Large intestine (tissue), 3 donors: ENCODE measurements at regions not wholly inside any gene's neighbourhood (a gene's known extent, or its start where the extent isn't known, plus 50 kb on each side); places are given as distances from the start of the nearest gene placed in this dataset.
"Not testable (repeated sequence)": the region's sequence is repeated elsewhere in the genome, so short reads cannot be mapped to it uniquely, and the experiment has no call there.

Experiments
- DNase-seq, 2 donors: peaks; one replicate each; pipeline versions ENCODE4 v3.0.0 to v3.0.0-alpha.2; 2013
- H3K27ac ChIP-seq: one replicate; pipeline ENCODE4 v1.5.1; 2013; ENCODE audit warnings: low read length
- H3K27me3 ChIP-seq: 2 replicates; pipeline ENCODE4 v1.6.1; 2013; ENCODE audit warnings: low read length; ENCODE audit not compliant: control insufficient read depth, insufficient read depth
- H3K36me3 ChIP-seq: 2 replicates; pipeline ENCODE4 v1.6.1; 2013; ENCODE audit warnings: low read length; ENCODE audit not compliant: control insufficient read depth, insufficient read depth
- H3K4me1 ChIP-seq: one replicate; pipeline ENCODE4 v1.6.1; 2013; ENCODE audit warnings: low read length; ENCODE audit not compliant: control insufficient read depth, insufficient read depth
- H3K4me3 ChIP-seq: one replicate; pipeline ENCODE4 v1.5.1; 2013; ENCODE audit warnings: low read length
- H3K9me3 ChIP-seq: one replicate; pipeline ENCODE4 v1.6.1; 2013; ENCODE audit warnings: mild to moderate bottlenecking, low read depth, low read length, moderate library complexity; ENCODE audit not compliant: control insufficient read depth
- WGBS: methylation state at CpG from one replicate; pipeline ENCODE4 v1.1.5; 2013; ENCODE audit warnings: low lambda C conversion rate; ENCODE audit not compliant: insufficient coverage; 5-methylcytosine and 5-hydroxymethylcytosine counted together

GRCh38 chr15:96153929-96154328 is 176.6 kb upstream of the NR2F2 start:
- H3K27ac ChIP-seq, result no peak overlapping the region
- WGBS, result no CpG with 5 or more reads among the region's 2 CpGs
- no peak overlapping the region for H3K4me3 ChIP-seq
- H3K9me3 ChIP-seq, result no peaks in the 10 kb centered on the region
- no peaks in the 10 kb centered on the region for H3K36me3 ChIP-seq
- H3K4me1 ChIP-seq, result no peaks in the 10 kb centered on the region
- no peaks in the 10 kb centered on the region for H3K27me3 ChIP-seq
- no peak for DNase-seq

- DNase-seq, result peak in 1 of 2 donors; percentile 22
- no peak overlapping the region for H3K27ac ChIP-seq
- 20% methylated on average over 2 of the region's 5 CpGs for WGBS
These were observed 171.6 kb upstream of the NR2F2 start for GRCh38 chr15:96158938-96159337.

GRCh38 chr15:96160269-96160668 is 170.2 kb upstream of the NR2F2 start:
- Histone ChIP-seq H3K9me3 (no peaks in the 10 kb centered on the region), H3K27me3 (no peaks in the 10 kb centered on the region), H3K4me1 (no peaks in the 10 kb centered on the region), H3K36me3 (no peaks in the 10 kb centered on the region), H3K27ac (no peak overlapping the region), H3K4me3 (no peak overlapping the region)
- peak in 1 of 2 donors; percentile 14 for DNase-seq
- 78% methylated on average over 6 of the region's 8 CpGs for WGBS

More at GRCh38 chr15:96158938-96159337, 171.6 kb upstream of the NR2F2 start:
- Histone ChIP-seq H3K4me1 (no peaks in the 10 kb centered on the region), H3K9me3 (no peaks in the 10 kb centered on the region), H3K27me3 (no peaks in the 10 kb centered on the region), H3K36me3 (no peaks in the 10 kb centered on the region), H3K4me3 (no peak overlapping the region)

GRCh38 chr15:96160800-96161199 is 169.7 kb upstream of the NR2F2 start:
- Histone ChIP-seq H3K4me1 (no peaks in the 10 kb centered on the region), H3K9me3 (no peaks in the 10 kb centered on the region), H3K27ac (no peak overlapping the region), H3K36me3 (no peaks in the 10 kb centered on the region), H3K27me3 (no peaks in the 10 kb centered on the region), H3K4me3 (no peak overlapping the region)
- no peak for DNase-seq
- WGBS, result no CpG with 5 or more reads among the region's 1 CpG

- H3K4me1 ChIP-seq, result no peaks in the 10 kb centered on the region
- no peak overlapping the region for H3K27ac ChIP-seq
- DNase-seq, result peak; percentile 48 to 72
- H3K27me3 ChIP-seq, result no peaks in the 10 kb centered on the region
- H3K4me3 ChIP-seq, result no peak overlapping the region
- no peaks in the 10 kb centered on the region for H3K36me3 ChIP-seq
- no peaks in the 10 kb centered on the region for H3K9me3 ChIP-seq
- WGBS, result 20% methylated on average over 1 of the region's 2 CpGs
These were observed 168.2 kb upstream of the NR2F2 start for GRCh38 chr15:96162322-96162721.

- H3K4me3 ChIP-seq, result no peak overlapping the region
- DNase-seq, result no peak
- WGBS, result no CpG with 5 or more reads among the region's 4 CpGs
- no peaks in the 10 kb centered on the region for H3K9me3 ChIP-seq
- peaks cover 6% of the 10 kb centered on the region for H3K27me3 ChIP-seq
- no peaks in the 10 kb centered on the region for H3K4me1 ChIP-seq
- H3K27ac ChIP-seq, result no peak overlapping the region
- H3K36me3 ChIP-seq, result no peaks in the 10 kb centered on the region
These were observed 165.4 kb upstream of the NR2F2 start for GRCh38 chr15:96165081-96165480.

- Histone ChIP-seq H3K27ac (no peak overlapping the region), H3K27me3 (peaks cover 6% of the 10 kb centered on the region), H3K36me3 (no peaks in the 10 kb centered on the region), H3K9me3 (no peaks in the 10 kb centered on the region), H3K4me3 (no peak overlapping the region), H3K4me1 (no peaks in the 10 kb centered on the region)
- no peak for DNase-seq
- 100% methylated on average over 1 of the region's 2 CpGs for WGBS
These were observed 164.7 kb upstream of the NR2F2 start for GRCh38 chr15:96165775-96166174.

- H3K36me3 ChIP-seq, result no peaks in the 10 kb centered on the region
- no peak overlapping the region for H3K4me3 ChIP-seq
- WGBS, result 100% methylated on average over 1 of the region's 15 CpGs
- H3K4me1 ChIP-seq, result no peaks in the 10 kb centered on the region
- H3K9me3 ChIP-seq, result no peaks in the 10 kb centered on the region
- H3K27me3 ChIP-seq, result peaks cover 6% of the 10 kb centered on the region
- H3K27ac ChIP-seq, result no peak overlapping the region
- DNase-seq, result no peak
These were observed 164.0 kb upstream of the NR2F2 start for GRCh38 chr15:96166223-96167200.

- H3K9me3 ChIP-seq, H3K27me3 ChIP-seq, H3K4me3 ChIP-seq, H3K4me1 ChIP-seq, DNase-seq, H3K36me3 ChIP-seq, H3K27ac ChIP-seq: not testable (repeated sequence)
- 67% methylated on average over 1 of the region's 2 CpGs for WGBS
These were observed 159.9 kb upstream of the NR2F2 start for GRCh38 chr15:96170616-96170978.

- no CpG with 5 or more reads among the region's 14 CpGs for WGBS
- H3K4me1 ChIP-seq, result no peaks in the 10 kb centered on the region
- H3K36me3 ChIP-seq, result no peaks in the 10 kb centered on the region
- H3K27me3 ChIP-seq, result peaks cover 6% of the 10 kb centered on the region
- DNase-seq, result peak; percentile 52 to 84
- H3K4me3 ChIP-seq, result no peak overlapping the region
- no peaks in the 10 kb centered on the region for H3K9me3 ChIP-seq
- H3K27ac ChIP-seq, result peak overlapping the region; percentile 61
These were observed 159.3 kb upstream of the NR2F2 start for GRCh38 chr15:96170979-96171739.
